Upper lobe of left lung (tissue), 4 donors: ENCODE measurements at regions not wholly inside any gene's neighbourhood (a gene's known extent, or its start where the extent isn't known, plus 50 kb on each side); places are given as distances from the start of the nearest gene placed in this dataset.

ENCODE experiments used
- POLR2A ChIP-seq, 4 donors: fragments of 450-650 bp; IDR thresholded peaks; one replicate each; pipeline ENCODE4 v1.5.1; 2016 to 2017; ENCODE audit warnings: antibody characterized with exemption in 4 of 4, mild to moderate bottlenecking in 2 of 4
- TF ChIP-seq, protein P1 (sequence below), 6 experiments: fragments of 450-650 bp in 4 of 6; fragments of 200-600 bp in 2 of 6; sonication (generic) in 2 of 6; IDR thresholded peaks; one replicate each; pipeline ENCODE4 v1.5.1; 2016 to 2019; ENCODE audit warnings: antibody characterized with exemption in 6 of 6

DNA sequence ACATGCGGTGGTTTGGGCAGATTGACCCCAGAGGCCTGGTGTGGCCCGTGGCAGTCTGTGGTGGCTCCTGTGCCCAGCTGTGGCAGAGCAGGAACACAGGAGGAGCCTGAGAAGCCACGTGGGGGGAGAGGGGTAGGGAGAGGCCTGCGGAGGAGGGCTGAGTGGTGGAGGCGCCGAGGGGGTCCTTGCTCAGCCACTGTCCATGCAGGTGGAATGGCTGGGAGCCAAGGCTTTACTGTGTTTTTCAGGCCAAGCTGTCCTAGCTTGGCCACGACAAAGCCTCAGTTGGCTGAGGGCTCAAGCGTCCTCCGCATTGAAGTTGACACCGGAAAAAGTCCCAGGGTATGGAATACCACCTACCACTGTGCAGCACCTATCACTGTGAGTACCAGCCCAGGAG lies 107.0 kb downstream of the VEGFA start:
- TF ChIP-seq, protein P1, sequence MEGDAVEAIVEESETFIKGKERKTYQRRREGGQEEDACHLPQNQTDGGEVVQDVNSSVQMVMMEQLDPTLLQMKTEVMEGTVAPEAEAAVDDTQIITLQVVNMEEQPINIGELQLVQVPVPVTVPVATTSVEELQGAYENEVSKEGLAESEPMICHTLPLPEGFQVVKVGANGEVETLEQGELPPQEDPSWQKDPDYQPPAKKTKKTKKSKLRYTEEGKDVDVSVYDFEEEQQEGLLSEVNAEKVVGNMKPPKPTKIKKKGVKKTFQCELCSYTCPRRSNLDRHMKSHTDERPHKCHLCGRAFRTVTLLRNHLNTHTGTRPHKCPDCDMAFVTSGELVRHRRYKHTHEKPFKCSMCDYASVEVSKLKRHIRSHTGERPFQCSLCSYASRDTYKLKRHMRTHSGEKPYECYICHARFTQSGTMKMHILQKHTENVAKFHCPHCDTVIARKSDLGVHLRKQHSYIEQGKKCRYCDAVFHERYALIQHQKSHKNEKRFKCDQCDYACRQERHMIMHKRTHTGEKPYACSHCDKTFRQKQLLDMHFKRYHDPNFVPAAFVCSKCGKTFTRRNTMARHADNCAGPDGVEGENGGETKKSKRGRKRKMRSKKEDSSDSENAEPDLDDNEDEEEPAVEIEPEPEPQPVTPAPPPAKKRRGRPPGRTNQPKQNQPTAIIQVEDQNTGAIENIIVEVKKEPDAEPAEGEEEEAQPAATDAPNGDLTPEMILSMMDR (IDR thresholded peaks at IDR 0.05), result no peak
- no peak for TF ChIP-seq POLR2A (IDR thresholded peaks at IDR 0.05)
